Duodenal mucosa (tissue), 2 donors: ENCODE measurements at regions not wholly inside any gene's neighbourhood (a gene's known extent, or its start where the extent isn't known, plus 50 kb on each side); places are given as distances from the start of the nearest gene placed in this dataset.

Experiments used
- H3K27ac ChIP-seq: one replicate; pipeline ENCODE4 v1.7.0; 2013; ENCODE audit warnings: low read depth, low read length
- H3K27me3 ChIP-seq, 2 donors: one replicate each; pipeline ENCODE4 v1.7.0; 2013; ENCODE audit warnings: low read length in 2 of 2, control low read depth in 1 of 2; ENCODE audit not compliant: insufficient read depth in 2 of 2, control insufficient read depth in 1 of 2
- H3K36me3 ChIP-seq, 2 donors: one replicate each; pipeline ENCODE4 v1.7.0; 2013; ENCODE audit warnings: low read length in 2 of 2, control low read depth in 1 of 2; ENCODE audit not compliant: insufficient read depth in 2 of 2, control insufficient read depth in 1 of 2
- H3K4me1 ChIP-seq, 2 donors: one replicate each; pipeline ENCODE4 v1.7.0; 2013; ENCODE audit warnings: low read length in 2 of 2, control low read depth in 1 of 2; ENCODE audit not compliant: insufficient read depth in 2 of 2, control insufficient read depth in 1 of 2
- H3K4me3 ChIP-seq, 2 donors: one replicate each; pipeline ENCODE4 v1.7.0; 2013; ENCODE audit warnings: low read length in 2 of 2, low read depth in 1 of 2
- H3K9ac ChIP-seq, 2 donors: one replicate each; pipeline ENCODE4 v1.7.0; 2013; ENCODE audit warnings: low read length in 2 of 2, low read depth in 1 of 2
- H3K9me3 ChIP-seq, 2 donors: one replicate each; pipeline ENCODE4 v1.7.0; 2013; ENCODE audit warnings: low read length in 2 of 2, control low read depth in 1 of 2; ENCODE audit not compliant: control insufficient read depth in 1 of 2

DNA sequence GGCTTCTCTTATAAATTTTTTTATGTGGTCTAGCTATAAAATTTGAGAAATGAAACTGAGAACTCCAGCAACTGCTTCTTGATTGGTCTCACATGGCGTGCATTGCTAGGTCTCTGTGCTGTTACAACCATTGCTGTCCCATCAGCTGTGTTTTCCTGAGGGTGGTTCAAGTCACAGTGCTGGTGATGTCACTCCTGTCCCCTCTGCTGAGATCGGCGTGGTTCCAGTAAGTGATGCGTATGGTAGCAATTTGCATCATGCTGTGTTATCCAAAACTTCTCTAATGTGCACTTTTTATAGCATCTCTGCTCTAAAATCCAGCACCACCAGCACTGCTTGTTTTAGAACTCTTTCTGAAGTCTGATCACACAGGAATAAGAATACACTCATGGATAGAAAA is 112.6 kb upstream of the ZNF608 start:
- Histone ChIP-seq H3K9ac (no peak overlapping the region), H3K9me3 (no peaks in the 10 kb centered on the region), H3K4me1 (no peaks in the 10 kb centered on the region), H3K36me3 (no peaks in the 10 kb centered on the region), H3K4me3 (no peak overlapping the region), H3K27ac (no peak overlapping the region), H3K27me3 (no peaks in the 10 kb centered on the region)

DNA sequence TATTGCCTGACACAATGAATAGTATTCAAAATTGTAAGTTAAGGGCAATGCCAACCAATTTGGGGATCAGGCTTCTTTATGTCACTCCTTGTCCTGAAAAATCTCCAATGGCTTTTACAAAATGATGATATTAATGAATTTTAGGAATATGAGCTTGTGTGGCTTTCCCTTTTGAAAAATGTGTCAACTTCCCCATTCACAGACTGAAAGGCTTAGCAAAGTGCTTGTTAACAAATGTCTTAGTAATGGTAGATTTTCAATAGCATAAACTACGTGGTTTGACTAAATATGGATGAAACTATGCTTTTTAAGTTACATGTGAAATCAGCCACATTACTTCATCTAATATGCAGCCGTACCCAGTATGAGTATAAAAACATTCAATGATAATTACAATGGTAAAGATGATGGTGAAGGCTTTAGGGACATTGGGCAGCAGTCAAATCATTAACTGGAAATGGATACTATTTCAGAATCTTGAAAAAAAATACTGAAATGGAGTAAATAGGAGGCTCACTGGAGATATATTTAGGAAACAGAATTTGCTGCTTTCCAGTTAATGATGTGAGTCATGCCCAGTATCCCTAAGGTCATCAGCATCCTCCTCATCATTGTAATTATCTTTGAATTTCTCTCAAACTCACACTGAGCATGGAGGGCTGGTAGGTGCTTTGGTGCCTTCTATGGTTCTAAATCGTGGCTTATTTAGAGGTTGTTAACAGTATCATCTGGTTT is 113.3 kb upstream of the ZNF608 start:
- H3K27ac ChIP-seq = no peak overlapping the region
- H3K4me3 ChIP-seq = no peak overlapping the region
- no peak overlapping the region for H3K9ac ChIP-seq
- no peaks in the 10 kb centered on the region for H3K4me1 ChIP-seq
- H3K27me3 ChIP-seq = no peaks in the 10 kb centered on the region
- no peaks in the 10 kb centered on the region for H3K9me3 ChIP-seq
- no peaks in the 10 kb centered on the region for H3K36me3 ChIP-seq

DNA sequence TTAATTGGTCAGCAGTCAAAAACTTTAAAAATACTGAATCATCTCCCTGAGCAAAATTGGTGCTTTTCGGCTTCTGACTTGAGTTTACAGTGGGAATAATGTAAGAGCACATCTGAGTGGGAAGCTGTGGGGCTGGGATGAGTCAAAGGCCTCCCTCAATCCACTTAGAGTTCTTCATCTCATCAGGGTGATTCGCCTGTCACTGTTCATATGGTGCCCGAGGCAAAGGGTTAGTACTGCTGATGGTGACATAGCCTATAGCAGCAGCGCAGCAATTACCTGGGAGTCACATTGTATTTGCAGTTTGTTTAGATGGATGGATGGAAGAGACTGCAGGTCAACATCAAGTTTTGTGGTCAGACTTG is 113.8 kb upstream of the ZNF608 start:
- Histone ChIP-seq H3K4me1 (no peaks in the 10 kb centered on the region), H3K9me3 (no peaks in the 10 kb centered on the region), H3K9ac (no peak overlapping the region), H3K36me3 (no peaks in the 10 kb centered on the region), H3K27ac (no peak overlapping the region), H3K27me3 (no peaks in the 10 kb centered on the region), H3K4me3 (no peak overlapping the region)

DNA sequence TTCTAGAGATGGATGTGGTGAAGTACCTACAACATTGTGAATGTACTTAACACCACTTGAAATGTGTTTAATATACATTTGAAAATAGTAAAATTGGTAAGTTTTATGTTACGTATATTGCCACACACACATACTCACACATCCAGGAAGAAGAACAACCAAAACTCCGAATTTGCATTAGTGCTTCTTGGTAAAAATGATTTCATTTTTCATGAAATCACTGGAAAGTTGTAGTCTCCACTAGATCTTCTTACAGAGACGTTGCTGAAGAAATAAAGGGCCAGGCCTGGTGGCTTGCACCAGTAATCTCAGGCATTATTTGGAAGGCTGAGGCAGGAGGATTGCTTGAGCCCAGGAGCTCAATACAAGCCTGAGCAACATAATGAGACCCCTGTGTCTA is 118.6 kb upstream of the ZNF608 start:
- H3K27me3 ChIP-seq = no peaks in the 10 kb centered on the region
- H3K27ac ChIP-seq = no peak overlapping the region
- H3K9me3 ChIP-seq = no peaks in the 10 kb centered on the region
- no peak overlapping the region for H3K9ac ChIP-seq
- no peak overlapping the region for H3K4me3 ChIP-seq
- no peaks in the 10 kb centered on the region for H3K36me3 ChIP-seq
- no peaks in the 10 kb centered on the region for H3K4me1 ChIP-seq

DNA sequence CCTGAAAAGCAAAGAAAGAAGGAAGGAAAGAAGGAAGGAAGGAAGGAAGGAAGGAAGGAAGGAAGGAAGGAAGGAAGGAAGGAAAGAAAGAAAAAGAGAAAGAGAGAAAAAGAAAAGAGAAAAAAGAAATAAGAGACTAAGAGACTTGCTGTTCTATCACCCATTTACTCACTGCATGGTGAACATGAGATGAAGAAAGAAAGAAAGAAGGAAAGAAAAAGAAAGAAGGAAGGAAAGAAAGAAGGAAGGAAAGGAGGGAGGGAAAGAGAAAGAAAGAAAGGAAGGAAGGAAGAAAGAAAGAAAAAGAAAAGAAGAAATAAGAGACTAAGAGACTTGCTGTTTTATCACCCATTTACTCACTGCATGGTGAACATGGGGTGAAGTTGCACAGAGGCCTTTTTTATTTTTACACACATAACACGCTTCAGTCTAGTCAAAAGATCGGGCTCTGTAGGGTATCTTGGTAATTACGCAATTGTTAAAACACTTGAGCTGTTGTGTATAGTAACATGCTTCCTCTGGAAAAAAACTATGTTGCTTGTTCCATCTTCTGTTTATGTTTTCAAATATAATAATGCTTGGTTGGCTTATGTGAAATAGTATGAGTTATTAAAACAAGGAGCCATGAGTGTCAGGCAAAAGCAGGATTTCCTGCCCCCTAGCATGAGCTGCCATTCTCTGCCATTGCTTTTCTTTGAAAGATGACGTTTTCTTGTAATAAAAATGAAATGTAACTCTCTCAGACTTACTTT is 119.3 kb upstream of the ZNF608 start:
- no peaks in the 10 kb centered on the region for H3K9me3 ChIP-seq
- H3K4me1 ChIP-seq = no peaks in the 10 kb centered on the region
- H3K36me3 ChIP-seq = no peaks in the 10 kb centered on the region
- H3K4me3 ChIP-seq = no peak overlapping the region
- no peak overlapping the region for H3K27ac ChIP-seq
- H3K27me3 ChIP-seq = no peaks in the 10 kb centered on the region
- H3K9ac ChIP-seq = no peak overlapping the region

DNA sequence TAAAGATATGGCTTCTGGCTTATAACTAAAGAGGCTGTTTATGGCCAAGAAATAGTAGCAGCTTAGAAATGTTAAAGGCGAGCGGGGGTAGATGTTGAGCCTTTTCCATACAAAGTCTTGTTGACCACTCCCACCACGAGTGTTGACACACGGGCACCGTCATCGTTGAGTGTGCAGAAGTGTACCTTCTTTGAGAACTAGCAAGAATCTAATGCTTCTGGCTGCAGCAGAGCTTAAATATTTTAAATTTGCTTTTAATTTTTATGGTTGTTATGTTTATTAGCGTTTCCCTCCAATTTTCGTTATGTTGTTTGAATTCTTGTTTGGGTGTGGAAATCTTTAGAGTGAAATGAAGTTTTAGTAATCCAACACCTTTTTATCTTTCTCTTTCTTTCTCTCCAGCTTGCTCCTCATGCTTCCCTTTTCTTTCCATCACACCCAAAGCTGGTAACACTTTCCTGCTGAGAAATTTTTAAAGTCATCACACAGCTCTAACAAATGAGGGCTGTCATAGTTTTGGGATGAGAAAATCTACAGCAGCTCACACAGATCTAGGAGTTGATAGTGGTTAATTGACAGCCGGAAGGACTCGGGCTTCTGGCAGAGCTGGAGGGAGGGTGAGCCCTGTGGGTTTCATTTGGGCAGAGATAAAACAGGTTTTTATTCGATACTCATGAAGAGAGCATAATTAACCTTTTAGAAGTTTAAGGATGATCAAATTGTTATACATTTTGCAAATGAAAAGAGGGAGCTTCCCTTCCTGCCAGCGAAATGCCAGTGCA is 120.1 kb upstream of the ZNF608 start:
- H3K4me1 ChIP-seq = no peaks in the 10 kb centered on the region

DNA sequence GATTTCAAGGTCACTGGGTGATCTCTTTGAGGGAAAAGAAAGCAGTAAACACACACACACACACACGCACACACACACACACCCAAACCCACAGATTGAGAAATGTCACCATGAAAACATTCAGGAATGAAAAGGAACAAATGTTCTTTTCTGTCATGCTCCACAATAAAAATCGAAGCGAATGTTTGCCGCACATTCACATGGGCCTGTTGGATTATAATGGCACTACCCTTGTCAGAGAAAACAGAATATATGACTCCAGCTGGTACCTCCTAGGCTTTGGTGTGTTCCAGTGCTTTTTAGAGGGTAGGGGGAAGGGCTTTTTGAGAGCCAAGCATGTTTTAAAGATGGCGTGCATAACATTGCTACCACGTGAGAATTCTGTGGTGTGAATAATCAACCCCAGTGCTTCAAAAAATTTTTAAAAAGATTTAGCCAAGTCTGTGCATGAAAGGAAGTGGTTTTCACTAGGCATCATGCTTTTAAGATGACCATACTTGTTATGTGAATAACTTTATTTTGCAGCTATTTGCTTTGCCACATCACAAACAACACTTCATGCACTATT is 120.8 kb upstream of the ZNF608 start:
- Histone ChIP-seq H3K27me3 (no peaks in the 10 kb centered on the region), H3K36me3 (no peaks in the 10 kb centered on the region), H3K9me3 (no peaks in the 10 kb centered on the region), H3K4me3 (no peak overlapping the region), H3K27ac (no peak overlapping the region), H3K9ac (no peak overlapping the region), H3K4me1 (no peaks in the 10 kb centered on the region)

More for the DNA sequence above, 120.1 kb upstream of the ZNF608 start:
- Histone ChIP-seq H3K9ac (no peak overlapping the region), H3K27me3 (no peaks in the 10 kb centered on the region), H3K27ac (no peak overlapping the region), H3K36me3 (no peaks in the 10 kb centered on the region), H3K9me3 (no peaks in the 10 kb centered on the region), H3K4me3 (no peak overlapping the region)

DNA sequence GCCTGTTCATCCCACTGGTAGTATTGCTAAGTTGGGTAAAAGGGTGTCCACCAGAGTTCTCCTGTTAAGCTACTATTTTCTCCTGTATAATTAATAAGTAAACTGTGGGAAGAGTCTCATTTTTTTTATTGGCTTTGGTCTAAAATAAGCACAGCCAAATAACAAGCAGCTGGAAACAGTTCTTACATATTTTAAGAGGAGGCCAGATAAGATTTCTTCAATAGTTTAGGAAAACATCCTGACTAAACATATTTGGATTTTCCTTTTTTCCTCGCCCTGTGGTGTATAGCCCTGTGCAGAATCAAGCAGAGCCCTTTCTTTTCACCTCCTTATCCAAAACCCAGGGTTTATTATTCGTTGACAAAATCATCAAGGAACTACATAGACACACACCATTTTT is 122.2 kb upstream of the ZNF608 start:
- H3K4me3 ChIP-seq = no peak overlapping the region
- no peak overlapping the region for H3K27ac ChIP-seq

DNA sequence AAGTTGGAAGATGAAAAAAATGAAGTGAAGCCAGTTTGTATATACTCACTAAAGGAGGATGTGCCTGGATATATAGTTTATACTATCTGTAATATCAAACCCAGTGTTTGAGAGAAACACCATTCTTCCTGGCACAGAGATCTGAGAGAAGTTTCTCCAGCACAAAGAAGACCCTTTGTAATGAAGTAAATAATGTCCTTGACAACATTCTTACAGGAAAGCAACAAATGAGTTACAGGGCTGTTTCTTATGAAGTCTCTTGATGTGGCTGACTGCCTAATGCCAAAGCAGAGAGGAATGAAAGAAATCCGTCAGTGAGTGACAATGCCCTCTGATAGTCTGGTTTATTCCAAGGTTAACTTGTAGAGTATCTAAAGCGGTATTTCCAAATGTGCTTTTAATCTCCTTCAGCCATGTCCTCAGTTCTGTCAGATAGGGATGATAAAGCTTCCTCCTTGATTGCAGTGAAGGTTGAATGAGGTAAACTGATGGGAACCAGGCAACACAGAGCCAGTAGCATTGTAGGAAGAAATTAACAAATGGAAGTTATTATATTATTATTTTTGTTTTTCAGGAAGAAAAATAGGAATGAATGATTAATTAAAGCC is 123.1 kb upstream of the ZNF608 start:
- Histone ChIP-seq H3K4me3 (no peak overlapping the region), H3K36me3 (no peaks in the 10 kb centered on the region), H3K4me1 (no peaks in the 10 kb centered on the region), H3K9me3 (no peaks in the 10 kb centered on the region), H3K27me3 (no peaks in the 10 kb centered on the region), H3K9ac (no peak overlapping the region), H3K27ac (no peak overlapping the region)

More for the DNA sequence above, 122.2 kb upstream of the ZNF608 start:
- Histone ChIP-seq H3K9ac (no peak overlapping the region), H3K4me1 (no peaks in the 10 kb centered on the region), H3K27me3 (no peaks in the 10 kb centered on the region), H3K36me3 (no peaks in the 10 kb centered on the region), H3K9me3 (no peaks in the 10 kb centered on the region)
